HG03521 (cell line): ENCODE measurements at regions not wholly inside any gene's neighbourhood (a gene's known extent, or its start where the extent isn't known, plus 50 kb on each side); places are given as distances from the start of the nearest gene placed in this dataset.
"Not testable (repeated sequence)": the region's sequence is repeated elsewhere in the genome, so short reads cannot be mapped to it uniquely, and the experiment has no call there.

Source experiments
- ATAC-seq: cut with Tn5 transposase; IDR thresholded peaks from one replicate; pipeline ENCODE4 v1.9.1; 2021; ENCODE audit warnings: mild to moderate bottlenecking, moderate library complexity; ENCODE audit not compliant: unreplicated experiment

GRCh38 chr14:66315548-66315947 lies 170.6 kb upstream of the CCDC196 start:
- ATAC-seq = no peak

GRCh38 chr14:66322564-66322963 lies 163.6 kb upstream of the CCDC196 start:
- ATAC-seq = no peak

GRCh38 chr14:66330228-66330627 lies 155.9 kb upstream of the CCDC196 start:
- no peak for ATAC-seq

GRCh38 chr14:66330916-66331315 lies 155.3 kb upstream of the CCDC196 start:
- ATAC-seq = no peak

- not testable (repeated sequence) for ATAC-seq
Observed at GRCh38 chr14:66333293-66333692, 152.9 kb upstream of the CCDC196 start.

- ATAC-seq = no peak
Observed at GRCh38 chr14:66341239-66341638, 144.9 kb upstream of the CCDC196 start.

GRCh38 chr14:66345986-66346385 lies 140.2 kb upstream of the CCDC196 start:
- ATAC-seq = no peak

- ATAC-seq = no peak
Observed at GRCh38 chr14:66351310-66351709, 134.9 kb upstream of the CCDC196 start.

GRCh38 chr14:66359500-66359899 lies 126.7 kb upstream of the CCDC196 start:
- no peak for ATAC-seq

- ATAC-seq = no peak
Observed at GRCh38 chr14:66360366-66360926, 125.7 kb upstream of the CCDC196 start.

- ATAC-seq = no peak
Observed at GRCh38 chr14:66361013-66361412, 125.2 kb upstream of the CCDC196 start.

GRCh38 chr14:66365388-66365787 lies 120.8 kb upstream of the CCDC196 start:
- ATAC-seq = no peak

GRCh38 chr14:66369157-66369697 lies 116.9 kb upstream of the CCDC196 start:
- ATAC-seq = no peak

- ATAC-seq = no peak
Observed at GRCh38 chr14:66371776-66372175, 114.4 kb upstream of the CCDC196 start.

- no peak for ATAC-seq
Observed at GRCh38 chr14:66375046-66375964, 110.9 kb upstream of the CCDC196 start.

- ATAC-seq = no peak
Observed at GRCh38 chr14:66377574-66377973, 108.6 kb upstream of the CCDC196 start.

GRCh38 chr14:66378712-66379505 lies 107.3 kb upstream of the CCDC196 start:
- no peak for ATAC-seq

- ATAC-seq = no peak
Observed at GRCh38 chr14:66380143-66380542, 106.0 kb upstream of the CCDC196 start.

- no peak for ATAC-seq
Observed at GRCh38 chr14:66381755-66382154, 104.4 kb upstream of the CCDC196 start.

GRCh38 chr14:66383257-66383656 lies 102.9 kb upstream of the CCDC196 start:
- ATAC-seq = no peak

- no peak for ATAC-seq
Observed at GRCh38 chr14:66383771-66384170, 102.4 kb upstream of the CCDC196 start.
